Inferior parietal cortex (tissue), 1 donor: ENCODE measurements at regions not wholly inside any gene's neighbourhood (a gene's known extent, or its start where the extent isn't known, plus 50 kb on each side); places are given as distances from the start of the nearest gene placed in this dataset.

ENCODE experiments used
- DNase-seq: peaks from one replicate; pipeline ENCODE4 v3.0.0-alpha.2; 2016; ENCODE audit errors: extremely low spot score

GRCh38 chr4:36006226-36006625, 238.1 kb downstream of the ARAP2 start:
- DNase-seq, result no peak

DNA sequence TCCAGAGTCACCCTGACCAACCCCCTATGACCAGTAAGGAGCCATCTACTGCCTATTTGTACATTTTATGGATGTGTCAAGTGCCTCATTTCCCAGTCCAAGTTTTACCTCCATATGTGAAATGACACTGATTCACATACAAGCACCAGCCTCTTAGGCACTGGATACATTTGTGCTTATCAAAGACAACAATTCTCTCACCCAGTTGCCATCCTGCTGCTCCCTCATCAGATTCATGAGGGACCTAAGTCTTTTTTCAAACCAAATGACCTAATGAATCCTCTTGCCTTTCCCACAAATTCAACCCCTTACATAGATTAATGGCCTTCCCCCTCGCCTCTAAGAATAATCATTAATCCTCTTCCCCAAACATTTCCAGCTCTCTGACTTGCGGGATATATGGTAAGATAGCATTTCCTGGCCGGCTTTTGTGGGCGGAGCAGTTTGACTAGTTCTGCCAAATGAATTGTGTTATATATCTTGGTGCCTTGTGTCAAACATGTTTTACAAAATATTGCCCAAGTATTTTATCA, 233.9 kb downstream of the ARAP2 start:
- no peak for DNase-seq

- no peak for DNase-seq
Observed at GRCh38 chr4:36011381-36011780, 232.9 kb downstream of the ARAP2 start.

DNA sequence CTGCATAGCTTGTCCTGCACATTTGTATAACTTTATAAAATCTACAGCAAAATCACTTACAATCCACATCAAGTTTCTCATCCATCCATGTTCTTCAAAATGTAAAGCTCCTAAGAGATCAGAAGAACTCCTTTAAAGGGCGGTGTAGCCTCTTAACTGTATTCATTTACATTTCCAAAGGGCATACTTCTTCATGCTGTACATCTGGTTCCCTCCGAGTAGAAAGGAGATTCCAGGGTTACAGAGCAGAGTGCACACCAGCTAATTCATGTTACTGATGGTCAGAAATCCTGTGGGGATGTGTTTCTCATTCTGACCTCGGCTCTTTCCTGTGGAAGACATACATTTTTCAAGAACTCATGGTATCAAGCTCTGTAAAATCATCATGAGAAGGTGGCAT, 231.8 kb downstream of the ARAP2 start:
- no peak for DNase-seq

GRCh38 chr4:36013206-36013605, 231.1 kb downstream of the ARAP2 start:
- DNase-seq, result no peak
